ENCODE measurements at regions not wholly inside any gene's neighbourhood (a gene's known extent, or its start where the extent isn't known, plus 50 kb on each side); places are given as distances from the start of the nearest gene placed in this dataset.

- TF ChIP-seq, protein P1, sequence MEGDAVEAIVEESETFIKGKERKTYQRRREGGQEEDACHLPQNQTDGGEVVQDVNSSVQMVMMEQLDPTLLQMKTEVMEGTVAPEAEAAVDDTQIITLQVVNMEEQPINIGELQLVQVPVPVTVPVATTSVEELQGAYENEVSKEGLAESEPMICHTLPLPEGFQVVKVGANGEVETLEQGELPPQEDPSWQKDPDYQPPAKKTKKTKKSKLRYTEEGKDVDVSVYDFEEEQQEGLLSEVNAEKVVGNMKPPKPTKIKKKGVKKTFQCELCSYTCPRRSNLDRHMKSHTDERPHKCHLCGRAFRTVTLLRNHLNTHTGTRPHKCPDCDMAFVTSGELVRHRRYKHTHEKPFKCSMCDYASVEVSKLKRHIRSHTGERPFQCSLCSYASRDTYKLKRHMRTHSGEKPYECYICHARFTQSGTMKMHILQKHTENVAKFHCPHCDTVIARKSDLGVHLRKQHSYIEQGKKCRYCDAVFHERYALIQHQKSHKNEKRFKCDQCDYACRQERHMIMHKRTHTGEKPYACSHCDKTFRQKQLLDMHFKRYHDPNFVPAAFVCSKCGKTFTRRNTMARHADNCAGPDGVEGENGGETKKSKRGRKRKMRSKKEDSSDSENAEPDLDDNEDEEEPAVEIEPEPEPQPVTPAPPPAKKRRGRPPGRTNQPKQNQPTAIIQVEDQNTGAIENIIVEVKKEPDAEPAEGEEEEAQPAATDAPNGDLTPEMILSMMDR (IDR thresholded peaks at IDR 0.05 in 8 of 11, conservative IDR thresholded peaks at IDR 0.05 in 3 of 11): no peak
- TF ChIP-seq POLR2A (IDR thresholded peaks at IDR 0.05) (no peak), POLR2AphosphoS5 (IDR thresholded peaks at IDR 0.05) (no peak)
These were observed 61.4 kb upstream of the GAS1 start for GRCh38 chr9:87008667-87009066.
